CD4-positive, alpha-beta T cell treated with Interleukin-6 for 4 hours (primary cell): ENCODE measurements at regions not wholly inside any gene's neighbourhood (a gene's known extent, or its start where the extent isn't known, plus 50 kb on each side); places are given as distances from the start of the nearest gene placed in this dataset.
"Not testable (repeated sequence)": the region's sequence is repeated elsewhere in the genome, so short reads cannot be mapped to it uniquely, and the experiment has no call there.

ENCODE experiments used
- DNase-seq: peaks from one replicate; pipeline ENCODE4 v3.0.0-alpha.2; 2020; ENCODE audit warnings: mixed read lengths

DNA sequence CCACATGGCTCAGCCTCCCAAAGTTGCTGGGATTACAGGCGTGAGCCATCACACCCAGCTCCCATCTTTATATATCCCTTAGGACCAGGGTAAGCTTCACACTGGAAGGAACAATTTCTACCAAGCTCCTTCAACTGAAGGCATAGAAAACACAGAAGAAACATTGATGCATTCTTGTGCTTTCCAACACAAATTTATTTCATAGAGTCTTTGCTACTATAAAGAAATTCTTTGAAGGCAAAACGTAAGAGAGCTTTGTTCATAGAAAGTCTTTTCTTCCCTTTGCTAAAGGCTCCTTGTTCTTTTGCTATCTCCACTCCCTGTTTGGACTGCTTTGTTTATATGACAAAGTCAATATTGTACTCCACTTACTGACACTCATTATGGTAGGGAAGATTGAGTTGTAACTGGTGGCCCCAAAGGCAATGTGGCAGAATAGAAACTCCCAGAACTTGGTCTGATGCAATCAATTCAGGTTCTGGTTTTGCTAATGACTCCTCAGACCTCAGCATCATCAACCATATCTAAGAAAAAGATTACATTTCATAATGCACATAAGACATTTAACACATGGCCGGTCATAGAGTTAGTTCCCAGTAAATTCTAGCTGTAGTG, 97.4 kb upstream of the CLINT1 start:
- DNase-seq, result no peak

- no peak for DNase-seq
These were observed 96.7 kb upstream of the CLINT1 start for GRCh38 chr5:157955541-157956172.

DNA sequence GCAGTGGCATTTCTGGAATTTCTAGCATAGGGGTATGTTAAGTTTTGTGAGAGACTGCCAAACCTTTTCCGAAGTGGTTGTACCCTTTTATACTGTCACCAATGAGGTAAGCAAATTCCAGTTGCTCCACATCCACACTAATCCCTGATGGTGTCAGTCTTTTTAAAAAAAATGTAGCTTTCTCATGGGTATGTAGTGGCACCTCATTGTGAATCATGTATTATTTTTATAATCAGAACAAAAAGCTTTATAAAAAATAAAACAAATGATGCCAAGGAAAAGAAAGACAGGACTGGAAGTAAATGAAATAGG, 93.4 kb upstream of the CLINT1 start:
- DNase-seq, result no peak

GRCh38 chr5:157951673-157952373, 92.9 kb upstream of the CLINT1 start:
- DNase-seq, result no peak

DNA sequence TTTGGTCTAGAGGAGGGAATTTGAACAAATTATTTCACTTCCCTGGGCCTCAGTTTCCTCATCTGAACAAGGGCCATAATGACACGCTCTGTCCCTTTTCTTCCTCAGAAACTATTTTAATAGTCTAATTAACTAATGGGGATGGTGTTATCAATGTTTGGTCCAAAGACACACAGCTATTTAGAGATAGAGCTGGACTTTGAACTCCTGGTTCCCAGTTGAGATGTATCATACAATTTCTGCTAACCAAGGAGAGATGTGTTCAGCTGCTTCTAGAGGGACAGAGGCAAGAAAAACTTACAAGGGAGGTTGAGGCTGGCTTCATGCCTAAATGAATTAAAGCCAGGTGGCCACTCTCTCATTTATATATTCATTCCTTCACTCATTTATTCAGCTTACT, 90.6 kb upstream of the CLINT1 start:
- no peak for DNase-seq

DNA sequence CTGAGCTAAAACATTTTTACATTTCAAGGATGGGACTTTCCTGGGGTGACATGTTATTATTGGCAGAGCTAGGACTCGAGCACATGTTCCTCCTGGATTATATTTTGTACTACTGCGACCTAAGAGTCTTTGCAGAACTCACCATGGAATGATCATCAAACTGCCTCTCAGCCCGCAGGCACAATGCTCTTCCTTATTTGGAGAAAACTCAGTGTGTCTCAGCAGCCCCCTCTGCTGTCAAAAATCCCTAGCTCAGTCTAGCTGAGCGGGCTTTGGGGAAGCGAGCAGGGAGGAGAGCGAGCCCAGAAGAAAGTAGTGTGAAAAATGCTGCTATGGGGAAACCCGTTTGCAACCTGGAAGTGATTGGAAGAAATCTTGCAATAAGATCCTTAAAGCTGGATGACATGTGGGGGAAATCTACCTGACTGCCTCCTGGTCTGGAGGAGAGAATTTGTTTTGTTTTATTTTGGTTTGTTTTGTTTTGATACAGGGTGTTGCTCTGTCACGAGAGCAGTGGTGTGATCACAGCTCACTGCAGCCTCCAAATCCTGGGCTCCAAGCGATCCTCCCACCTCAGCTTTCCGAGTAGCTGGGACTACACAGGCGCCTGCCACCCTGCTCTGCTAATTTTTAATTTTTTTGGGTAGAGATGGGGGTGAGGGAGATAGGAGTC, 89.9 kb upstream of the CLINT1 start:
- peak; percentile 84 for DNase-seq

- DNase-seq, result no peak
These were observed 88.2 kb upstream of the CLINT1 start for GRCh38 chr5:157947156-157947555.

GRCh38 chr5:157945822-157946221, 86.9 kb upstream of the CLINT1 start:
- not testable (repeated sequence) for DNase-seq

GRCh38 chr5:157944938-157945337, 86.0 kb upstream of the CLINT1 start:
- DNase-seq, result no peak

DNA sequence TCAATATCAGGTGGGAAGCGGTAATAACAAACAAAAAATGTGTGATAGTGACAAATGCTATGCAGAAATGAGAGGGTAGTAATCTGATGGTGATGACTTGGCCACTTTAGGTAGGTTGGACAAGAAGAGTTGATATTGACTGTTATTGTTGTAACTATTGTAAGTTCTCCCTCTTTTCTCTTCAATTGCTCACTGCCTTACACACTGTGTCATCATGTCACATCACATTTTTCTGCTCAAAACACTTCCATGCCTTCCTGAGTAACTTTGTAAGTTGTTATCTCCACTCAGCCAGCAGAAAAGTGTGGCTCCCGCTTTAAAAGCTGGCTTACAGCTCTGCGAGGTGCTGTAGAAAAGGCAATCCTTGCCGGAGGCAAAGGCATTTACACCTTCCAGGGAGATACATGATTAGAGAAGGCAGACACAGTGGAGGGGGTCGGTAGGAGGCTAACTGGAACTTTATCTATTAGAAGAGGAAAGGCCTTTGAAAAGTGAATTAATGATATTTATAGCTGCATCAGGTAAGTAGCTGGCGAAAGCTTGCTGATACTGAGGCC, 85.2 kb upstream of the CLINT1 start:
- DNase-seq, result no peak

DNA sequence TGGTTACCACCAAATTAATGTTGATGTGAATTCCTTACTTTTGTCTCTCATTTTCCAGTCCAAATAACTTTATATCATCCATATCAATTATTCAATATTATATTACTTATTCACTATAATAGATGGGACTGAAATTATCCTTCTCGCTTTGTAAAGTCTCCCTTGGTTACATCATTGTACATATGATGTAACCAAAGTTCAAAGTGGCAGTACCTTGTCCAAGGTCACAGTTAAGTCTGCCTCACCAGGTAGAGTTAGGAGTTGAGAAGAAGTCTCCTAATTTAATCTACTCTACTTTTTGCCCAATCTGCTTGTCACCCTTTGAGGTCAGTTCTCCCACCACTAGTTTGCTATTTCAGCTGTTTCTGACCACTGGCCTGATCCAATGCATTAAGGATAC, 83.7 kb upstream of the CLINT1 start:
- DNase-seq, result no peak

- no peak for DNase-seq
These were observed 82.7 kb upstream of the CLINT1 start for GRCh38 chr5:157941616-157942015.

DNA sequence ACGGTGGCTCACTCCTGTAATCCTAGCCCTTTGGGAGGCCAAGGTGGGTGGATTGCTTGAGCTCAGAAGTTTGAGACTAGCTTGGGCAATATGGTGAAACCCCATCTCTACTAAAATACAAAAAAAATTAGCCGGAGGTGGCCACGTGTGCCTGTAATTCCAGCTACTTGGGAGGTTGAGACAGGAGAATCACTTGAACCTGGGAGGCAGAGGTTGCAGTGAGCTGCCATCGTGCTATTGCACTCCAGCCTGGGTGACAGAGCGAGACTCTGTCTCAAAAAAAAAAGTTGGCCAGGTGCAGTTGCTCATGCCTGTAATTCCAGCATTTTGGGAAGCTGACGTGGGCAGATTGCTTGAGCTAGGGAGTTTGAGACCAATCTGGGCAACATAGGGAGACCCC, 79.2 kb upstream of the CLINT1 start:
- DNase-seq, result not testable (repeated sequence)

DNA sequence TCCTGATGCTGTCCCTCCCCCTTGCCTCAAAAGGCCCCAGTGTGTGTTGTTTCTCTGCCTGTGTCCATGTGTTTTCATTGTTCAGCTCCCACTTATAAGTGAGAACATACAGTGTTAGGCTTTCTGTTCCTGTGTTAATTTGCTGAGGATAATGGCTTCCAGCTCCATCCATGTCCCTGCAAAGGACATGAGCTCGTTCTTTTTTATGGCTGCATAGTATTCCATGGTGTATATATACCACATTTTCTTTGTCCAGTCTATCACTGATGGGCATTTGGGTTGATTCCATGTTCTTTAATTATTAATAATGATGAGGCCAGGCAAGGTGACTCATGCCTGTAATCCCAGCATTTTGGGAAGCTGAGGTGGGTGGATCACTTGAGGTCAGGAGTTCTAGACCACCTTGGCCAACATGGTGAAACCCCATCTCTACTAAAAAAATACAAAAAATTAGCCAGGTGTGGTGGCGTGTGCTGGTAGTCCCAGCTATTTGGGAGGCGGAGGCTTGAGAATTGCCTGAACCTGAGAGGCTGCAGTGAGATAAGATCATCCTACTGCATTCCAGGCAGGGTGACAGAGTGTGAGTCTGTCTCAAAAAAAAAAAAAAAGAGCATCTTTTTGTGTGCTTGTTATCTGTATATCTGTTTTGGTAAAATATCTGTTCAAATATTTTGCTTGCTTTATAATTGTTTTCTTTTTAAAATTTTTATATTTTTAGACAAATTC, 78.0 kb upstream of the CLINT1 start:
- DNase-seq, result not testable (repeated sequence)

DNA sequence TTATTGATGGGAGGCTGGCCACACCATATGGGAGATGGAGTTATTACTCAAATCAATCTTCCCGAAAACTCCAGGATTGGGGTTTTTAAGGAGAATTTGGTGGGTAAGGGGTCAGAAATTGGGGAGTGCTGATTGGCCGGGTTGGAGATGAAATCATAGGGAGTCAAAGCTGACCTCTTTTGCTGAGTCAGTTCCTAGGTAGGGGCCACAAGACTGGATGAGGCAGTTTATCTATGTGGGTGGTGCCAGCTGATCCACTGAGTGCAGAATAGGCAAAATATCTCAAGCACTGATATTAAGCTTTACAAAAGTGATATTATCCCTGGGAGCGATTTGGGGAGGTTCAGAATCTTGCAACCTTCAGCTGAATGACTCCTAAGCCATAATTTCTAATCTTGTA, 75.7 kb upstream of the CLINT1 start:
- DNase-seq, result no peak

GRCh38 chr5:157933005-157933404, 74.1 kb upstream of the CLINT1 start:
- no peak for DNase-seq

DNA sequence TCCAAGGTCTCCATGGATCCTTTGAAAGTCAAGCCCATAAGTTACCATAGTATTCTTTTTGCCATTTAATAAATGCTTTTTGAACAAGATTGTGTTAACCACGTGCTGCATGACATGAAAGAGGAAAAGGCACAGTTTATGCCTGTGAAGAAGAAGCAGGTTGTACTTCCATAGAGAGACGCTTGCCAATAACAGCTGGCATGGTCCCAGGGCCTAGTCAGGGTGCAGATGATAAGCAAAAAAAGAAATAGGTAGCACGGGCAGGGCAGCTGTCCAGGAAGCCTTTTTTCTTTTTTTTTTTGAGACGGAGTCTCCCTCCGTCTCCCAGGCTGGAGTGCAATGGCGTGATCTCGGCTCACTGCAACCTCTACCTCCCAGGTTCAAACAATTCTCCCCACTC, 71.8 kb upstream of the CLINT1 start:
- DNase-seq, result no peak

- no peak for DNase-seq
These were observed 68.0 kb upstream of the CLINT1 start for GRCh38 chr5:157926977-157927376.

DNA sequence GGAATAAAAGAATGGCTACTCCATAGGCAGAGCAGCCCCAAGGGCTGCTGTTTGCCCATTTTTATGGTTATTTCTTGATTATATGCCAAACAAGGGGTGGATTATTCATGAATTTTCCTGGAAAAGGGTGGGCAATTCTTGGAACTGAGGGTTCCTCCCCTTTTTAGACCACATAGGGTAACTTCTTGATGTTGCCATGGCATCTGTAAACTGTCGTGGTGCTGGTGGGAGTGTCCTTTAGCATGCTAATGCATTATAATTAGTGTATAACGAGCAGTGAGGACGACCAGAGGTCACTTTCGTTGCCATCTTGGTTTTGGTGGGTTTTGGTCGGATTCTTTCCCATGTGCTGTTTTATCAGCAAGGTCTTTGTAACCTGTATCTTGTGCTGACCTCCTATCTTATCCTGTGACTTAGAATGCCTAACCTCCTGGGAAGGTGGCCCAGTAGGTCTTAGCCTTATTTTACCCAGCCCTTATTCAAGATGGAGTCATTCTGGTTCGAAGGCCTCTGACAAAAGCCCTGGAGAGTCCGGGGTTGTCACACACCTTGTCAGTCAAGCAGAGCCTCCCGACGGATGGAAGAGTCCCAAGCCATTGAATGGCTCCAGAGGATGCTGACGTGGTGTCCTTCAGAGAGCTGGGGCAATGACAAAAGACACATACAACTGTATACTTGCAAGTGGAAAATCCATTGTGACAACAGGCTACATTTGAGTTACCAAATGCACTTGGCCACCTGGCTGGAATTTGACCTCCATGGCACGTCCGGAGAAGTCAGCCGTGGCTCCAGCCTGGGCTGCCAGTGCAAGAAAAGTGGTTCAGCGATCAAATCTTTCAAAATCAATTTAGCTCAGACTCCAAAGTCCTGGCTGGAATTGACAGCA, 67.1 kb upstream of the CLINT1 start:
- DNase-seq, result no peak

DNA sequence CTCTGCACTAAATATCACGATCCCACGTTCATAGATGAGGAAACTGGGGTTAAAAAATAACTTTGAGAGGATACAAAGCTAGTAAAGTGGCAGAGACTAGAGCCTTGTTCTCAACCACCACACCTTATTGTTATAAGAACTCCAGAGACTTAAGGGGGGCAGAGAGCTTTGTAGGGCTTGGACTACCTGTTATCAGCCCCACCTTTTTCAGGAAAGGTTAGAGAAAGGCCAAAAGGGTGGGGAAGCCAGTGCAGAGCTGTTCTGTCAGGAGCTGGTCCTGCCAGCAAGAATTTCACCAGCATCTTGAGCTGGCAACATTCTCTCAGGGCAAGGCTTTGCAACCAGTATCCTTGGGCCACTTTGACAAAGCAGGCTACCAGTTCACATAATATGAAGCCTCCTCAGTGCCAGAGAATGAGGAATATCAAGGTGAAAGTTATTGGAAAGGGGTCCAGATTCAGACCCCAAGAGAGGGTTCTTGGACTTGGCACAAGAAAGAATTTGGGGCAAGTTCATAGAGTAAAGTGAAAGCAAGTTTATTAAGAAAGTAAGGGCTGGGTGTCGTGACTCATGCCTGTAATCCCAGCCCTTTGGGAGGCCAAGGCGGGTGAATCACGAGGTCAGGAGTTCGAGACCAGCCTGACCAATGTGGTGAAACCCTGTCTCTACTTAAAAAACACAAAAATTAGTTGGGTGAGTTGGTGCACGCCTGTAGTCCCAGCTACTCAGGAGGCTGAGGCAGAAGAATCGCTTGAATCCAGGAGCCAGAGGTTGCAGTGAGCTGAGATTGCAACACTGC, 66.2 kb upstream of the CLINT1 start:
- no peak for DNase-seq

GRCh38 chr5:157924490-157924889, 65.5 kb upstream of the CLINT1 start:
- no peak for DNase-seq
